ENCODE measurements at regions not wholly inside any gene's neighbourhood (a gene's known extent, or its start where the extent isn't known, plus 50 kb on each side); places are given as distances from the start of the nearest gene placed in this dataset.

DNA sequence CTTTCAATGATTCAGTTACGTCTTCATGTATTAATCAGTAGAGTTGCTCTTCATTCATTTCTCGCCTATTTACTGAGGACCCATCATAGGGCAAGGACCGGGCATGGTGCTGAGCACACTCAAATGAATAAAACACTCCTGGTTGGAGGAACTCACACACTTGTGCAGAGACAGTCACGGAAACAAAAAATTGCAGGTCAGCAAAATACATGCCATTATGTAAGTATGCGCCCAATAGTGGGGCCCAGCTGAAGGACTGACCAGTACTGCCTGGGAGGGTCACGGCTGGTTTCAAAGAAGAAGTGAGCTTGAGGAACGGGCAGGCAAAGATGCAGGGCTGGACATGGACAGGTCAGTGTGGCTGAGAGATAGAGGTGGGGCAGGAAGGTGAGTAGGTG is 102.9 kb downstream of the DDX1 start:
- TF ChIP-seq, protein P1, sequence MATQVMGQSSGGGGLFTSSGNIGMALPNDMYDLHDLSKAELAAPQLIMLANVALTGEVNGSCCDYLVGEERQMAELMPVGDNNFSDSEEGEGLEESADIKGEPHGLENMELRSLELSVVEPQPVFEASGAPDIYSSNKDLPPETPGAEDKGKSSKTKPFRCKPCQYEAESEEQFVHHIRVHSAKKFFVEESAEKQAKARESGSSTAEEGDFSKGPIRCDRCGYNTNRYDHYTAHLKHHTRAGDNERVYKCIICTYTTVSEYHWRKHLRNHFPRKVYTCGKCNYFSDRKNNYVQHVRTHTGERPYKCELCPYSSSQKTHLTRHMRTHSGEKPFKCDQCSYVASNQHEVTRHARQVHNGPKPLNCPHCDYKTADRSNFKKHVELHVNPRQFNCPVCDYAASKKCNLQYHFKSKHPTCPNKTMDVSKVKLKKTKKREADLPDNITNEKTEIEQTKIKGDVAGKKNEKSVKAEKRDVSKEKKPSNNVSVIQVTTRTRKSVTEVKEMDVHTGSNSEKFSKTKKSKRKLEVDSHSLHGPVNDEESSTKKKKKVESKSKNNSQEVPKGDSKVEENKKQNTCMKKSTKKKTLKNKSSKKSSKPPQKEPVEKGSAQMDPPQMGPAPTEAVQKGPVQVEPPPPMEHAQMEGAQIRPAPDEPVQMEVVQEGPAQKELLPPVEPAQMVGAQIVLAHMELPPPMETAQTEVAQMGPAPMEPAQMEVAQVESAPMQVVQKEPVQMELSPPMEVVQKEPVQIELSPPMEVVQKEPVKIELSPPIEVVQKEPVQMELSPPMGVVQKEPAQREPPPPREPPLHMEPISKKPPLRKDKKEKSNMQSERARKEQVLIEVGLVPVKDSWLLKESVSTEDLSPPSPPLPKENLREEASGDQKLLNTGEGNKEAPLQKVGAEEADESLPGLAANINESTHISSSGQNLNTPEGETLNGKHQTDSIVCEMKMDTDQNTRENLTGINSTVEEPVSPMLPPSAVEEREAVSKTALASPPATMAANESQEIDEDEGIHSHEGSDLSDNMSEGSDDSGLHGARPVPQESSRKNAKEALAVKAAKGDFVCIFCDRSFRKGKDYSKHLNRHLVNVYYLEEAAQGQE (IDR thresholded peaks at IDR 0.05; ENCODE audit: insufficient read depth in 1 of 2, low read depth in 2 of 2, low read length in 1 of 2): no peak
- TF ChIP-seq, protein P2, sequence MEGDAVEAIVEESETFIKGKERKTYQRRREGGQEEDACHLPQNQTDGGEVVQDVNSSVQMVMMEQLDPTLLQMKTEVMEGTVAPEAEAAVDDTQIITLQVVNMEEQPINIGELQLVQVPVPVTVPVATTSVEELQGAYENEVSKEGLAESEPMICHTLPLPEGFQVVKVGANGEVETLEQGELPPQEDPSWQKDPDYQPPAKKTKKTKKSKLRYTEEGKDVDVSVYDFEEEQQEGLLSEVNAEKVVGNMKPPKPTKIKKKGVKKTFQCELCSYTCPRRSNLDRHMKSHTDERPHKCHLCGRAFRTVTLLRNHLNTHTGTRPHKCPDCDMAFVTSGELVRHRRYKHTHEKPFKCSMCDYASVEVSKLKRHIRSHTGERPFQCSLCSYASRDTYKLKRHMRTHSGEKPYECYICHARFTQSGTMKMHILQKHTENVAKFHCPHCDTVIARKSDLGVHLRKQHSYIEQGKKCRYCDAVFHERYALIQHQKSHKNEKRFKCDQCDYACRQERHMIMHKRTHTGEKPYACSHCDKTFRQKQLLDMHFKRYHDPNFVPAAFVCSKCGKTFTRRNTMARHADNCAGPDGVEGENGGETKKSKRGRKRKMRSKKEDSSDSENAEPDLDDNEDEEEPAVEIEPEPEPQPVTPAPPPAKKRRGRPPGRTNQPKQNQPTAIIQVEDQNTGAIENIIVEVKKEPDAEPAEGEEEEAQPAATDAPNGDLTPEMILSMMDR (IDR thresholded peaks at IDR 0.05): no peak
